GM23248 (cell line): ENCODE measurements at regions not wholly inside any gene's neighbourhood (a gene's known extent, or its start where the extent isn't known, plus 50 kb on each side); places are given as distances from the start of the nearest gene placed in this dataset.

Source experiments
- DNase-seq: peaks from one replicate; pipeline ENCODE4 v3.0.0-alpha.2; 2015
- H2AFZ ChIP-seq: fragments of 200-600 bp; sonication (generic); 2 replicates; pipeline ENCODE4 v1.6.1; 2016; ENCODE audit warnings: antibody characterized with exemption
- H3F3A ChIP-seq: fragments of 200-600 bp; sonication (generic); 2 replicates; pipeline ENCODE4 v1.6.1; 2016; ENCODE audit warnings: mild to moderate bottlenecking, antibody characterized with exemption, mixed run types; ENCODE audit not compliant: insufficient read depth
- H3K27ac ChIP-seq: fragments of 200-600 bp; sonication (generic); 2 replicates; pipeline ENCODE4 v1.5.1; 2016; ENCODE audit warnings: mild to moderate bottlenecking
- H3K27me3 ChIP-seq: fragments of 200-600 bp; sonication (generic); replicated peaks from 2 replicates; pipeline ENCODE4 v1.6.1; 2016; ENCODE audit warnings: mild to moderate bottlenecking; ENCODE audit not compliant: insufficient read depth
- H3K36me3 ChIP-seq: fragments of 200-600 bp; sonication (generic); 2 replicates; pipeline ENCODE4 v1.6.1; 2016; ENCODE audit warnings: low read depth, mild to moderate bottlenecking
- H3K4me1 ChIP-seq: fragments of 200-600 bp; sonication (generic); 2 replicates; pipeline ENCODE4 v1.6.1; 2016; ENCODE audit warnings: mild to moderate bottlenecking; ENCODE audit not compliant: insufficient read depth
- H3K4me2 ChIP-seq: fragments of 200-600 bp; sonication (generic); one replicate; pipeline ENCODE4 v1.6.1; 2016; ENCODE audit warnings: mild to moderate bottlenecking; ENCODE audit not compliant: unreplicated experiment
- H3K4me3 ChIP-seq: fragments of 200-600 bp; sonication (generic); 2 replicates; pipeline ENCODE4 v1.5.1; 2016; ENCODE audit warnings: mild to moderate bottlenecking
- H3K79me2 ChIP-seq: fragments of 200-600 bp; sonication (generic); 2 replicates; pipeline ENCODE4 v1.6.1; 2016; ENCODE audit warnings: mild to moderate bottlenecking; ENCODE audit not compliant: insufficient read depth
- H3K9ac ChIP-seq: fragments of 200-600 bp; sonication (generic); 2 replicates; pipeline ENCODE4 v1.6.1; 2016; ENCODE audit warnings: mild to moderate bottlenecking
- H3K9me2 ChIP-seq: fragments of 200-600 bp; sonication (generic); 2 replicates; pipeline ENCODE4 v1.6.1; 2016; ENCODE audit warnings: mixed run types, mild to moderate bottlenecking, moderate library complexity; ENCODE audit not compliant: insufficient read depth
- H3K9me3 ChIP-seq: fragments of 200-600 bp; sonication (generic); one replicate; pipeline ENCODE4 v1.6.1; 2017; ENCODE audit warnings: low read depth
- H4K20me1 ChIP-seq: fragments of 200-600 bp; sonication (generic); 2 replicates; pipeline ENCODE4 v1.6.0; 2016; ENCODE audit not compliant: insufficient read depth
- EZH2 ChIP-seq: fragments of 200-600 bp; sonication (generic); IDR thresholded peaks from 2 replicates; pipeline ENCODE4 v1.6.1; 2018; ENCODE audit warnings: antibody characterized with exemption, mild to moderate bottlenecking; ENCODE audit not compliant: insufficient read depth, poor library complexity, severe bottlenecking
- EZH2phosphoT487 ChIP-seq: fragments of 200-600 bp; sonication (generic); IDR thresholded peaks from 2 replicates; pipeline ENCODE4 v1.6.1; 2018; ENCODE audit warnings: antibody characterized with exemption, moderate library complexity, mild to moderate bottlenecking, low read depth; ENCODE audit not compliant: insufficient read depth
- WGBS, 2 experiments: methylation state at CpG; one replicate each; pipeline ENCODE4 v1.1.6; 2015 to 2017; ENCODE audit warnings: low lambda C conversion rate in 2 of 2, low coverage in 1 of 2; ENCODE audit errors: missing lambda C conversion rate in 2 of 2; 5-methylcytosine and 5-hydroxymethylcytosine counted together
- in situ Hi-C: fragments of 300-500 bp; cut with MboI; formaldehyde crosslinking; loops from 2 replicates; pipeline ENCODE4 v1.15.0; 2020

GRCh38 chr6:10180138-10181074 is 234.5 kb downstream of the TFAP2A start:
- Histone ChIP-seq H3K4me3 (no peak overlapping the region), H3K36me3 (no peaks in the 10 kb centered on the region), H3K4me1 (no peaks in the 10 kb centered on the region), H2AFZ (no peak overlapping the region), H3K27me3 (no peaks in the 10 kb centered on the region), H3K9me2 (no peaks in the 10 kb centered on the region), H3K79me2 (no peaks in the 10 kb centered on the region), H3K27ac (no peak overlapping the region), H3K9ac (no peak overlapping the region), H4K20me1 (no peaks in the 10 kb centered on the region), H3K9me3 (no peaks in the 10 kb centered on the region), H3F3A (no peaks in the 10 kb centered on the region), H3K4me2 (no peak overlapping the region)
- DNase-seq: no peak
- in situ Hi-C loops: no loop called here
- 44 to 47% methylated on average over 14 of the region's 14 CpGs for WGBS, 2 experiments
- TF ChIP-seq EZH2: no peak
- no peak for TF ChIP-seq EZH2phosphoT487

GRCh38 chr6:10177704-10178103 is 237.2 kb downstream of the TFAP2A start:
- TF ChIP-seq EZH2 (no peak), EZH2phosphoT487 (no peak)
- no peak overlapping the region for H3K4me2 ChIP-seq
- H4K20me1 ChIP-seq: no peaks in the 10 kb centered on the region
- no peak overlapping the region for H3K27ac ChIP-seq
- in situ Hi-C loops: no loop called here
- no peaks in the 10 kb centered on the region for H3K36me3 ChIP-seq
- H3K9ac ChIP-seq: no peak overlapping the region
- H3K9me3 ChIP-seq: no peaks in the 10 kb centered on the region
- no peak overlapping the region for H2AFZ ChIP-seq
- no peaks in the 10 kb centered on the region for H3K27me3 ChIP-seq
- H3F3A ChIP-seq: no peaks in the 10 kb centered on the region
- H3K4me3 ChIP-seq: no peak overlapping the region
- no peaks in the 10 kb centered on the region for H3K9me2 ChIP-seq
- H3K4me1 ChIP-seq: no peaks in the 10 kb centered on the region
- no peaks in the 10 kb centered on the region for H3K79me2 ChIP-seq
- DNase-seq: no peak

GRCh38 chr6:10175362-10175761 is 239.5 kb downstream of the TFAP2A start:
- H4K20me1 ChIP-seq: no peaks in the 10 kb centered on the region
- H3K9me3 ChIP-seq: no peaks in the 10 kb centered on the region
- no peak overlapping the region for H3K9ac ChIP-seq
- no peak overlapping the region for H2AFZ ChIP-seq
- no peaks in the 10 kb centered on the region for H3F3A ChIP-seq
- H3K27me3 ChIP-seq: no peaks in the 10 kb centered on the region
- in situ Hi-C loops: no loop called here
- no peak overlapping the region for H3K27ac ChIP-seq
- no peak overlapping the region for H3K4me3 ChIP-seq
- DNase-seq: no peak
- no peak for TF ChIP-seq EZH2phosphoT487
- no peak for TF ChIP-seq EZH2
- H3K4me2 ChIP-seq: no peak overlapping the region
- H3K9me2 ChIP-seq: no peaks in the 10 kb centered on the region
- no peaks in the 10 kb centered on the region for H3K79me2 ChIP-seq
- H3K4me1 ChIP-seq: no peaks in the 10 kb centered on the region
- no peaks in the 10 kb centered on the region for H3K36me3 ChIP-seq

- Histone ChIP-seq H3K9me2 (no peaks in the 10 kb centered on the region), H2AFZ (no peak overlapping the region), H3K9me3 (no peaks in the 10 kb centered on the region), H3K4me1 (no peaks in the 10 kb centered on the region), H3K27ac (no peak overlapping the region), H3K79me2 (no peaks in the 10 kb centered on the region), H3F3A (no peaks in the 10 kb centered on the region), H3K36me3 (no peaks in the 10 kb centered on the region), H3K9ac (no peak overlapping the region), H3K4me3 (no peak overlapping the region), H3K4me2 (no peak overlapping the region), H4K20me1 (no peaks in the 10 kb centered on the region), H3K27me3 (no peaks in the 10 kb centered on the region)
- no peak for DNase-seq
- TF ChIP-seq EZH2 (no peak), EZH2phosphoT487 (no peak)
- in situ Hi-C loops: no loop called here
- WGBS, 2 experiments: 46 to 47% methylated on average over 6 of the region's 6 CpGs
Observed at GRCh38 chr6:10174761-10175160, 240.1 kb downstream of the TFAP2A start.
